Islet precursor cell (in vitro differentiated cells): ENCODE measurements at regions not wholly inside any gene's neighbourhood (a gene's known extent, or its start where the extent isn't known, plus 50 kb on each side); places are given as distances from the start of the nearest gene placed in this dataset.
"Not testable (repeated sequence)": the region's sequence is repeated elsewhere in the genome, so short reads cannot be mapped to it uniquely, and the experiment has no call there.

Experiments
- DNase-seq: peaks from one replicate; pipeline ENCODE4 v3.0.0-alpha.2; 2018

GRCh38 chr12:76666290-76666835 is 97.6 kb upstream of the ZDHHC17 start:
- DNase-seq: peak; percentile 62

- peak; percentile 75 for DNase-seq
Measured at GRCh38 chr12:76669981-76670380, 93.9 kb upstream of the ZDHHC17 start.

DNA sequence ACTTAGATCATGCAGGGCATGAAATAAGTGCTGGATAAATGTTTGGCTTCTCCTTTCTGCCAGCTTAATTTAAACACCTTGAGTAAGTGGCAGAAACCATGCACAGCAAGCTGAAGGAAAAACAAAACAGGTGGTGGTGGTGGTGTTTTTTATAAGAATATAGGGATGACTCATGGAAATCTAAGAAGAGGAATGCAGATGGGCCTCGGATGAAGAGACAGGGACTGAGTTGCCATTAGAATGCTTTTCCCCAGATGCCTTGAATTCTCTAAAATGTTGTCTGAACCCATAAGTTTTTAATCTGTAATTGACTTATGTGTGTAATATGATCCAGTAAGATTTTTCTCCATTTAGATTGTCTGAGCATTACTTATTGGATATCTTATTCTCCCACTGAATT is 93.1 kb upstream of the ZDHHC17 start:
- peak; percentile 54 for DNase-seq

DNA sequence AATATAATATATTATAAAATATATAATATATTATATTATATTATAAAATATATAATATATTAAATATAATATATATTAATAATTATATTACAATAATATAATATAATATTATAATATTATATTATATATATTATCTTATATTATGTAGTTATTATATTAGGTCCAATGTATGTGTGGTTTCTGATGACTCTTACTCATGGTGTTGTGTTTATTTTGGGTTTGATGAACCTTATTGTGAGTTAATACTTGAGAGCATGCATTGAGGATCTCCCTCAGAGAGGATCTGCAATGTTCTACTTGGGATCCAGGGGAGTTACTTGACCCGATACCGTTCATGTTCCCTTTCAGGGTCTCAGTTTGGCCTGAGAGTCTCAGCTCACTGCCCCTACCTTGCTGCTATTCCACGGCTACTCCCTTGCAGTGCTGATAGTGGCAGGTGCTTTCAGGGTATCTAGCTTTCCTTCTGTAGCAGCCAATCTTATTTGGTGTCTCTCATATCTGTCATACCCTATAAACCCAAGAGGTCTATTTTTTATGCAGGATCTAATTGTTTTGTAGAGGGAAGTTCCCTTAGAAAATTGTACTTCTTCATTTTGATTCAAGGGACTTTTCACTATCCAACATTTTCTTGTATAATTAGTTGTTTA is 89.1 kb upstream of the ZDHHC17 start:
- DNase-seq: peak; percentile 46

- not testable (repeated sequence) for DNase-seq
Measured at GRCh38 chr12:76676261-76676660, 87.7 kb upstream of the ZDHHC17 start.

DNA sequence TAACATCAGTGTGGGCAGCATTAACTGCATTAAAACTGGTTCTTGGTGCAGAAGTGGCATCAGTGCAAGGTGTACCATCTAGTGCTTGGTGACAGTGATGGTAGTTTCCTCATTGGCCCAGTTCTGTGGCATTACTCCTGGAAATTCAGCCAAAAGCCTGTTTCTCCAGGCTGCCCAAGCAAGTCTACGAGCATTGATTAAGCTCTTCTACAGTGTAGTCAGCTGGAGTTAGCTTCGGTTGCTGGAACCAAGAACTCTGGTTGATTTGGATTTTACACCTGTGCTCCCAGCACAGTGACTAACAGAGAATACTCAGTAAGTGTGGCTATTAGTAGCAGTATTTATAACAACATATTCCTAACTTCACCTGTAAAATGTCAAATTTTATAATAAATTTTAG is 84.9 kb upstream of the ZDHHC17 start:
- DNase-seq: no peak

DNA sequence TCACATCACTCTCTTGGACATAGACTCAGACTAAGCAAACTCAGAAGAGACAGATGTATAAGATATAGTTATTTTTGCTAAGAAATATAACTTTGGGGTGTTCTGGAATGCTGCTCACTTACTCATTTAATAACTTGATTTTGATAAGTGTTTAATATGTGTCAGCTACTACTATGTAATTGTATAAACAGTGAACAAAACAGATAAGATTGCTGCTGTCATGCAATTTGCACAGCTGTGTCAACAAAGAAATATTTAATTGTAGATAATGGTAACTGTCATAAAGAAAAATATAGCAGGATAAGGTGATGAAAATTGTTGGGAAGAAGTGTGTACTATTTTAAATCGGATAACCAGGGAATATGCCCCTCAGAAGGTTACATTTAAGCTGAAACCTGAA is 84.1 kb upstream of the ZDHHC17 start:
- DNase-seq: no peak

DNA sequence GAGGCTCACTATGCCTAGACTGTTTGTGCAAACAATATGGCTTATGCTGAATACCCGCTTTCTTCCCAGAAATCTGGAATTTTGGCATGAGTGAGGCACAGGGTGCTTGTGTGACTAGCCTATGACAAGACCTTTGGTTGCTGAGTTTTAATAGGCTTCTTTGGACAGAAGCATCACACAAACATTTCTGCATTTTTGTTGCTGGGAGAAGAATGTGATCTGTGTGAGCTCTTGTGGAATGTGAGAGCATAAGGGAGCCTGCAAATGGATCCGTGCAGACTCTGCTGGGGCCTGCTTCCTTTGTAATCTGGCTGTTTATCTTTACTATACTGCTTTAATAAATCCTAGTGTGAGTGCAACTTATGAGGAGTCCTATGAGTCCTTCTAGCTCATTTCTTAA is 83.0 kb upstream of the ZDHHC17 start:
- peak; percentile 78 for DNase-seq

DNA sequence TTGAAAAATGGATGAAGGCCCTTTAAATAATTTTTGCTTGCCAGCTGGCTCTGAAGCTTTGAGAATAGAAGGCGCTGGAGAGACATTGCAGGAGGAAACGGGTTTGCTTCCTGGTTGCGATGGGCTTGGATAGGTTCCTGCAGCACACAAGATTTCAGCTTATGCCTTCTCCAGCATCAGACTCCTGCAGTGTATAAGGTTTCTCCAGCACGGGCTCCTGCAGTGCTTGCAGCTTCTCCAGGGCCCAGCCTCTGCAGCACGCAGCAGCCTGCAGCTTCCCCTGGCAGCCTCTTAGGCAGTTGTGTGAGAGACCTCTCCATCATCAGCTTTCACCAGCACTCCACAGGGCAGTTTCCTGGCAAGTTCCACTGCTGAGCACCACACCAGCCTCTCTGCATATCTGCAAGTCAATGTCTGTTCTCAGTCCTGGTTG is 78.7 kb upstream of the ZDHHC17 start:
- peak; percentile 85 for DNase-seq

DNA sequence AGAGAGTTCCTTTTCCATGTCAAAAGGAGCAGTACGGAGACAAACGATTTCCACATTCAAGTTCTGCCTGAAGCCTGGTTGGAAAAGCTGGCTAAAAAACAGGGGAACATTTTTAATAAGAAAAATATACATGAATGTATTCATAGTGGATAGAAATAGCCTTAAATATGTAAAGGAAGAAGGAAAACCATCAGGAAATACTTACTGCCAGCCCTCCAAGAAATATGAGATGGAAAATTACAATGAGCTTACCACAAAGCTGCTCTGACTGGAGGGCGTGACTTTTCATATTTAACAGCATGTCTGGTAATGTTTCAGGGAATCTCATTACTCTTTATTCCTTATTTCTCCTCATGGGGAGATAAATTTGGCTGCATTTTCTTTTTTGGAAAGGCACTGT is 75.9 kb upstream of the ZDHHC17 start:
- DNase-seq: no peak

DNA sequence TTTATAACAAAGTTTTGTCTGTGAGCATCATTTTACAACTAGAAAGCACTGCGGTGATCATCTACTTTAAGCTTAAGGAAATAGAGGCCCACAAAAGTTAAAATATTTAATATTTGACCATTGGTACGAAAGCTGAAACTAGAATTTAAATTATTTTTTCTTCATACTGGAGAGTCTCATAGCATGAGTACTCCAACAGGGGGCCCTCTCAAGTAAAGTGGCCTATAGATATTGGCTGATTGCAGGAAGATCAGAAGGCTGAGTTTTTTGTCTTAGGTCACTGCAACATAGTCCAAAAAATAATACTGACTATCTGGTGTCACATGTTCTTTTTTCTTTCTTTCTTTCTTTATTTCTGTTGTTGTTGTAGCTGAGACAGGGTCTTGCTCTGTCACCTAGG is 75.3 kb upstream of the ZDHHC17 start:
- DNase-seq: no peak

DNA sequence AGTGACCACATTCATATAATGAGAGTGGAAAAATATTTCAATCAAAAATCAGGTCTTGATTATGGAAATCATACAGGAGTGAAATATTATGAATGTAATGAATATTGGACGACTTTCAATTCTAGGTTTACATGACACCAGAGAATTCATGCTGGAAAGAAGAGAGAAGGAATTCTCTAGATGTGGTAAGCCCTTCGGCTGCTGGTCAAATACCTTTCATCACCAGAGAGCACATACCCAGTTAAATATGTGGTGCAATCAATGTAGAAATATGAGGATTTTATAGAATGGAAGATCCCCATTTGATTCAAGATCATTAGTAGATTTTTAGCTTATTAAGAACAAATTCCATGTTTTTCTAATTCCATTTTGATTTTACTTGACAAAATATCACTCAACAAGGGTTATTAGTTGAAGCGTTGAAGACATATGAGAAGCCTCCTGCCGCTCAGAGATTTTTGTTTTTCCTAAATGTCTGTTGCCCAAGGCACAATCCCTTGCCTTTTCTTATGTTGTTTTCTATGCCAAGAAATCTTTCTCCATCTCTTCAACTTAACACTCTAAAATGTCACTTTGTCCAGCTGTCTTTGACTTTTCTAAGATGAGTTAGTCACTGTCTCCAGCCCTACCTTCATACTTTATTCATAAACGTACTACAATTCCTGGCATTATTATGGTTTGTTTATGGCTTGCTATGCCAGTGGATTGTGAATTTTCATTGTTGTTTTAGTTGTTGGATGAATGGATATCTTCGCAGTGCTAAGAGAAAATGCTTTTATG is 72.8 kb upstream of the ZDHHC17 start:
- DNase-seq: no peak

DNA sequence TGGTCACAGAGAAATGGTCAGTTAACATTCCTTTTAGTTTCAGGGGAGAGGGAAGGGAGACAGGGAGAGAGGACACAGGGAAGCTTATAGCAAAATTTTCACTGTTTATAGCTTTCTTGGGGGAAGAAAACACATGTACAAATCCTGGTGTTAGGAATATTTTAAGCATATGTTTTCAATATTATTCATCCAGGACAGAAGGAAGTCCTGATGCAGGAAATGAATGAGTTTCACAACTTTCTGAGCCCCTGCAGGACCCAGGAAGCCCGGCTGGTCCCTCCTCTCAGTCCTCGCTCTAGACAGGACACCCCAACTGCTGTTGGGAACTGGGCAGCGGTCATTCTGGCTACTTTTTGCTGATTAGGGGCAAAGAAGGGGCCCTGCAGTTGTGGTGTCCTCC is 71.1 kb upstream of the ZDHHC17 start:
- no peak for DNase-seq

GRCh38 chr12:76694369-76694768 is 69.5 kb upstream of the ZDHHC17 start:
- no peak for DNase-seq

DNA sequence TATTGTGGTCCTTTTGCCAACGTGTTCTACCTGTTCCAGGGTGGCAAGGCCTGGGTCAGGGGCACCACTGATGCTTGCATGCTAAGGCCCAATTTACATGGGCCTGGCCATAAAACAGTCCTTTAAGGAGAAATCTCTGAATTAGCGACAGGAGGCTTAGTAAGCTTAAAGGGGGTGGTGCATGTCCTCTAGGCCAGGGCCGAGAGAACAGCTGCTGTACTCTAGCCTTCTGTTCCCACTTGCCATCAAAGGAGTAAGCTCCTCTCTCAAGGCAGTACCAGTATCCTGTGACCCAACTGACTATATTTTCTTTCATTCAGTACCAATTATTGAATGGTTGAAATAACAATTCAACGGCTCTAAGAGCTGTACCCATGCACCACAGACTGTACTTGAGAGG is 67.7 kb upstream of the ZDHHC17 start:
- no peak for DNase-seq

DNA sequence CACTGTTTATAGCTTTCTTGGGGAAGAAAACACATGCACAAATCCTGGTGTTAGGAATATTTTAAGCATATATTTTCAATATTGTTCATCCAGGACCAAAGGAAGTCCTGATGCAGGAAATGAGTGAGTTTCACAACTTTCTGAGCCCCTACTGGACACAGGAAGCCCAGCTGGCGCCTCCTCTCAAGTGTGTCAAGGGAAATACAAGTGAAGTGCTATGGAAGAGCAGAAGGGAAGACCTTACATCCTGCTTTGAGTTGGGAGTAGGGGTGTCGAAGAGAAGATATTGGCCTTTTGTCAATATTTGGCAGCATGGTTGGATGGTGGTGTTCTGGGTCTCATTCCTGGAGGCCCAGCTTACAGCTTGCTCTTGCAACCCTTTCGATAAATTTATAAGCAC is 66.1 kb upstream of the ZDHHC17 start:
- no peak for DNase-seq

DNA sequence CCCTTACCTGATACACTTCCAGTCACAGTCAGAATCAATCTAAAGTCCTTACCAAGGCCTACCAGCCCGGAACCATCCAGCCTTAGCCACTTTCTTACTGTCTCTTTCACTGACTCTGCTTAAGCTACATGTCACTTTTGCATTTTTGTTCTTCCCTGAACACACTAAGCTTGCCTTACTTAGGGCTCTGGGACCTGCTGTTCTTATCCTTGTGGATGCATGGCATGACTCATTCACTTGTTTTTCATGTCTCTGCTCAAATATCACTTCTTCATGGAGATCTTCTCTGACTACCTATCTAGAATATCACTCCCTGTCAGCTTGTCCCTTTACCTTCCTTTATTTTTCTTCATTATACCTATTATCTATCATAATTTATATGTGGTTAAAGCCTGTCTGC is 65.6 kb upstream of the ZDHHC17 start:
- DNase-seq: no peak

- DNase-seq: peak; percentile 64
Measured at GRCh38 chr12:76698966-76699365, 64.9 kb upstream of the ZDHHC17 start.

GRCh38 chr12:76701690-76702089 is 62.2 kb upstream of the ZDHHC17 start:
- no peak for DNase-seq

DNA sequence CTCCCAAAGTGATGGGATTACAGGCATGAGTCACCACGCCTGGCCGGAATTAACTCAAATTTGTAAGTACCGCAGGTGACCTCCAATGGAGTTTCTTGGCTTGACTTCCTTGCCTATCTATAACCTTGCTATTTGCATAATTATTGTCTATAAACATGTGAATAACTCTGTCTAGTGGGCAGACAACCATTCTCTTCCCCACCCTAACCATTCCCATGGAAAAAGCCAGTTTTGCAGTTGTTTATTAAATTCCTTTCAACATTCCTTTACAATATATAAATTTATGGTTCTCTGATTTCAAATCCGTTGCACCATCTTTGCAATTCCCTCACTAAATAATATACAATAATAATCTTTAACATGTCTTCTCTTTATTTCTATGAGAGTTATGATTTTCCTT is 61.0 kb upstream of the ZDHHC17 start:
- no peak for DNase-seq

GRCh38 chr12:76704693-76705092 is 59.2 kb upstream of the ZDHHC17 start:
- no peak for DNase-seq

DNA sequence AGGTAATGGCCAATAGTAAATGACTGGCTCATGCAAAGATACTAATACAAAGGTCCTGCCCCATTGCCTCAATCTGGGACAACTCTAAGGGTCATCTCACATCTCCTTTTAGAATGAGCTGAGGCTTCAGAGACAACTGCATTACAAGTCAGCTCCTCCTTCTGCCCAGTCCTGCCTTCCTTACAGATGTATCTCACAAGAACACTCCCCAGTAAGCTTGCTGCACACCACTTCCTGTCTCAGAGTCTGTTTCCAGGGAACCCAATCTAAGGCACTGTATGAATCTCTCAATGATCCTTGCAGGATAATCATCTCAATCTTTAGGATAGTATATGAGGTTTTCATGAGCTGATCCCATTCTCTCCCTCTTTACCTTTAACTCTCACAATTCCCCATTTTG is 57.8 kb upstream of the ZDHHC17 start:
- peak; percentile 69 for DNase-seq

DNA sequence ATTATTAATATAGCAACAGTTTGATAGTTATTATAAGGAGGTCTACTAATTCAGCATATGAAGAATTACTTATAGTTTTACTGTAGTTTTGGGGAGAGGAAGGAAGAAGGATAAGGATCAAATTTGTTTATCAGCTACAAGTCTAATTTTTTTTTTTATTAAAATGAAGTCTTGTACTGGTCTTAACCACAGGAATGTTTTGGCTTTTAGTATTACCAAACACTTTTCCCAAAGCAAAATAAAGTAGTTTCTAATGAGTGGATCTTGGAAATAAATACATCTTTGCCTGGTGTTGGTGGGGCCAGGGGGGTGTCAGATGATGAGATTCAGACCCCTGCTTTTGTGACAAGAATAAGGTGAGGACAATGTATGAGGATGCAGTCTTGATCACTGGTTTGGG is 57.2 kb upstream of the ZDHHC17 start:
- no peak for DNase-seq

- DNase-seq: no peak
Measured at GRCh38 chr12:76707772-76708171, 56.1 kb upstream of the ZDHHC17 start.
